Nephron (organoid): ENCODE measurements at regions not wholly inside any gene's neighbourhood (a gene's known extent, or its start where the extent isn't known, plus 50 kb on each side); places are given as distances from the start of the nearest gene placed in this dataset.

Experiments
- H3K27ac Mint-ChIP-seq, 3 experiments: 2 replicates each; pipeline ENCODE4 v1.8.0; 2020; ENCODE audit warnings: mixed read lengths in 3 of 3, mild to moderate bottlenecking in 2 of 3, moderate library complexity in 1 of 3
- H3K27me3 Mint-ChIP-seq: 2 replicates; pipeline ENCODE4 v1.8.0; 2021; ENCODE audit warnings: low read depth, mild to moderate bottlenecking, moderate library complexity, mixed read lengths
- H3K36me3 Mint-ChIP-seq: 2 replicates; pipeline ENCODE4 v1.8.0; 2020; ENCODE audit warnings: low read depth, mixed read lengths
- H3K4me1 Mint-ChIP-seq: 2 replicates; pipeline ENCODE4 v1.8.0; 2020; ENCODE audit warnings: mixed read lengths
- H3K4me3 Mint-ChIP-seq, 3 experiments: 2 replicates each; pipeline ENCODE4 v1.8.0; 2020; ENCODE audit warnings: mild to moderate bottlenecking in 3 of 3, mixed read lengths in 3 of 3, moderate library complexity in 2 of 3
- H3K9me3 Mint-ChIP-seq: 2 replicates; pipeline ENCODE4 v1.8.0; 2020; ENCODE audit warnings: mixed read lengths
- CTCF ChIP-seq, 3 experiments: fragments of 200-600 bp; sonication (generic); IDR thresholded peaks; one replicate each; pipeline ENCODE4 v1.5.0; 2021; ENCODE audit warnings: antibody characterized with exemption in 3 of 3; ENCODE audit not compliant: unreplicated experiment in 3 of 3

- Mint-ChIP-seq H3K27ac (no peak overlapping the region), H3K4me1 (peaks cover 12% of the 10 kb centered on the region), H3K4me3 (no peak overlapping the region), H3K27me3 (no peaks in the 10 kb centered on the region), H3K36me3 (no peaks in the 10 kb centered on the region), H3K9me3 (no peaks in the 10 kb centered on the region)
- no peak for TF ChIP-seq CTCF (IDR thresholded peaks at IDR 0.05; ENCODE audit: unreplicated experiment in 3 of 3)
These were observed 361.1 kb downstream of the MAN2A1 start for GRCh38 chr5:110050640-110051345.

GRCh38 chr5:110053205-110053604 lies 363.5 kb downstream of the MAN2A1 start:
- Mint-ChIP-seq H3K36me3 (no peaks in the 10 kb centered on the region), H3K27ac (no peak overlapping the region), H3K9me3 (no peaks in the 10 kb centered on the region), H3K4me1 (peaks cover 12% of the 10 kb centered on the region), H3K27me3 (no peaks in the 10 kb centered on the region), H3K4me3 (no peak overlapping the region)
- TF ChIP-seq CTCF (IDR thresholded peaks at IDR 0.05; ENCODE audit: unreplicated experiment in 3 of 3) = no peak

- Mint-ChIP-seq H3K9me3 (no peaks in the 10 kb centered on the region), H3K27ac (no peak overlapping the region), H3K4me1 (peaks cover 12% of the 10 kb centered on the region), H3K27me3 (no peaks in the 10 kb centered on the region), H3K4me3 (no peak overlapping the region), H3K36me3 (no peaks in the 10 kb centered on the region)
- no peak for TF ChIP-seq CTCF (IDR thresholded peaks at IDR 0.05; ENCODE audit: unreplicated experiment in 3 of 3)
These were observed 364.1 kb downstream of the MAN2A1 start for GRCh38 chr5:110053824-110054223.

- H3K4me1 Mint-ChIP-seq = peaks cover 12% of the 10 kb centered on the region
- TF ChIP-seq CTCF (IDR thresholded peaks at IDR 0.05; ENCODE audit: unreplicated experiment in 3 of 3) = peak; percentile 12 to 37 (median 35)
- no peak overlapping the region for H3K4me3 Mint-ChIP-seq
- no peaks in the 10 kb centered on the region for H3K36me3 Mint-ChIP-seq
- no peaks in the 10 kb centered on the region for H3K9me3 Mint-ChIP-seq
- H3K27me3 Mint-ChIP-seq = no peaks in the 10 kb centered on the region
- H3K27ac Mint-ChIP-seq = no peak overlapping the region
These were observed 364.5 kb downstream of the MAN2A1 start for GRCh38 chr5:110054240-110054639.

- no peaks in the 10 kb centered on the region for H3K9me3 Mint-ChIP-seq
- H3K27ac Mint-ChIP-seq = no peak overlapping the region
- H3K4me1 Mint-ChIP-seq = peaks cover 12% of the 10 kb centered on the region
- no peak for TF ChIP-seq CTCF (IDR thresholded peaks at IDR 0.05; ENCODE audit: unreplicated experiment in 3 of 3)
- H3K36me3 Mint-ChIP-seq = no peaks in the 10 kb centered on the region
- H3K27me3 Mint-ChIP-seq = peaks cover 3% of the 10 kb centered on the region
- no peak overlapping the region for H3K4me3 Mint-ChIP-seq
These were observed 365.6 kb downstream of the MAN2A1 start for GRCh38 chr5:110055302-110055701.

- H3K27me3 Mint-ChIP-seq = peaks cover 3% of the 10 kb centered on the region
- no peak for TF ChIP-seq CTCF (IDR thresholded peaks at IDR 0.05; ENCODE audit: unreplicated experiment in 3 of 3)
- H3K4me3 Mint-ChIP-seq = no peak overlapping the region
- H3K4me1 Mint-ChIP-seq = peaks cover 12% of the 10 kb centered on the region
- peaks cover 3% of the 10 kb centered on the region for H3K9me3 Mint-ChIP-seq
- no peaks in the 10 kb centered on the region for H3K36me3 Mint-ChIP-seq
- H3K27ac Mint-ChIP-seq = no peak overlapping the region
These were observed 366.9 kb downstream of the MAN2A1 start for GRCh38 chr5:110056580-110057114.
